ENCODE measurements at regions not wholly inside any gene's neighbourhood (a gene's known extent, or its start where the extent isn't known, plus 50 kb on each side); places are given as distances from the start of the nearest gene placed in this dataset.

GRCh38 chr11:90818196-90818745 is 595.4 kb upstream of the CHORDC1 start:
- Histone ChIP-seq H3K9me3 (replicated peaks in 1 of 2; ENCODE audit: control insufficient read depth in 2 of 2, insufficient read depth in 1 of 2, low read depth in 1 of 2, low read length in 2 of 2) (no peaks in the 10 kb centered on the region), H2AK5ac (ENCODE audit: low read depth, low read length) (no peak overlapping the region), H3K79me1 (ENCODE audit: low read depth, low read length) (no peaks in the 10 kb centered on the region), H2AFZ (ENCODE audit: low read length) (no peak overlapping the region), H4K91ac (ENCODE audit: low read depth, low read length, poor library complexity) (no peak overlapping the region), H3K27me3 (ENCODE audit: control insufficient read depth in 3 of 3, insufficient read depth in 3 of 3, low read depth in 1 of 3, low read length in 3 of 3) (no peaks in the 10 kb centered on the region), H2BK5ac (ENCODE audit: low read length) (no peak overlapping the region), H2BK120ac (ENCODE audit: low read depth, low read length) (no peak overlapping the region), H3K9ac (ENCODE audit: low read depth, low read length, poor library complexity) (no peak overlapping the region), H3K14ac (ENCODE audit: low read length) (no peak overlapping the region), H3K4ac (ENCODE audit: low read length) (no peak overlapping the region), H3K4me3 (ENCODE audit: low read length in 2 of 2) (no peak overlapping the region), H4K8ac (ENCODE audit: low read depth, low read length) (no peak overlapping the region), H2BK12ac (ENCODE audit: low read length) (no peak overlapping the region), H2BK15ac (ENCODE audit: low read length) (no peak overlapping the region), H3K4me2 (ENCODE audit: insufficient read depth, low read length, poor library complexity, severe bottlenecking) (no peak overlapping the region), H3K36me3 (replicated peaks in 1 of 2; ENCODE audit: control insufficient read depth in 2 of 2, insufficient read depth in 2 of 2, low read length in 2 of 2) (no peaks in the 10 kb centered on the region), H3K4me1 (ENCODE audit: control insufficient read depth in 2 of 2, insufficient read depth in 1 of 2, low read depth in 1 of 2, low read length in 2 of 2) (no peaks in the 10 kb centered on the region), H3K23ac (ENCODE audit: low read depth, low read length, poor library complexity) (no peak overlapping the region), H3K27ac (replicated peaks; ENCODE audit: low read length) (no peak overlapping the region), H3K18ac (ENCODE audit: low read length) (no peak overlapping the region)
- DNase-seq (ENCODE audit: low spot score): no peak
- no CpG with 5 or more reads among the region's 1 CpG for WGBS, 2 donors (ENCODE audit: extremely low coverage in 2 of 2, insufficient read length in 2 of 2, insufficient replicate concordance in 1 of 2)

GRCh38 chr11:90809581-90809980 is 586.7 kb upstream of the CHORDC1 start:
- H3K4me3 ChIP-seq (ENCODE audit: low read length in 2 of 2): no peak overlapping the region
- no CpG with 5 or more reads among the region's 5 CpGs for WGBS, 2 donors (ENCODE audit: extremely low coverage in 2 of 2, insufficient read length in 2 of 2, insufficient replicate concordance in 1 of 2)
- H2BK120ac ChIP-seq (ENCODE audit: low read depth, low read length): no peak overlapping the region
- H3K4me2 ChIP-seq (ENCODE audit: insufficient read depth, low read length, poor library complexity, severe bottlenecking): no peak overlapping the region
- no peak overlapping the region for H2BK5ac ChIP-seq (ENCODE audit: low read length)
- H3K14ac ChIP-seq (ENCODE audit: low read length): no peak overlapping the region
- no peak for DNase-seq (ENCODE audit: low spot score)
- no peak overlapping the region for H3K23ac ChIP-seq (ENCODE audit: low read depth, low read length, poor library complexity)
- H2BK12ac ChIP-seq (ENCODE audit: low read length): no peak overlapping the region
- H3K4me1 ChIP-seq (ENCODE audit: control insufficient read depth in 2 of 2, insufficient read depth in 1 of 2, low read depth in 1 of 2, low read length in 2 of 2): no peaks in the 10 kb centered on the region
- no peak overlapping the region for H3K9ac ChIP-seq (ENCODE audit: low read depth, low read length, poor library complexity)
- H4K91ac ChIP-seq (ENCODE audit: low read depth, low read length, poor library complexity): no peak overlapping the region
- H3K36me3 ChIP-seq (replicated peaks in 1 of 2; ENCODE audit: control insufficient read depth in 2 of 2, insufficient read depth in 2 of 2, low read length in 2 of 2): no peaks in the 10 kb centered on the region
- H3K27me3 ChIP-seq (ENCODE audit: control insufficient read depth in 3 of 3, insufficient read depth in 3 of 3, low read depth in 1 of 3, low read length in 3 of 3): no peaks in the 10 kb centered on the region
- H3K79me1 ChIP-seq (ENCODE audit: low read depth, low read length): no peaks in the 10 kb centered on the region
- no peak overlapping the region for H2BK15ac ChIP-seq (ENCODE audit: low read length)
- no peak overlapping the region for H3K18ac ChIP-seq (ENCODE audit: low read length)
- no peak overlapping the region for H2AK5ac ChIP-seq (ENCODE audit: low read depth, low read length)
- H4K8ac ChIP-seq (ENCODE audit: low read depth, low read length): no peak overlapping the region
- H3K9me3 ChIP-seq (replicated peaks in 1 of 2; ENCODE audit: control insufficient read depth in 2 of 2, insufficient read depth in 1 of 2, low read depth in 1 of 2, low read length in 2 of 2): no peaks in the 10 kb centered on the region
- H3K4ac ChIP-seq (ENCODE audit: low read length): no peak overlapping the region
- H3K27ac ChIP-seq (replicated peaks; ENCODE audit: low read length): no peak overlapping the region
- H2AFZ ChIP-seq (ENCODE audit: low read length): no peak overlapping the region

DNA sequence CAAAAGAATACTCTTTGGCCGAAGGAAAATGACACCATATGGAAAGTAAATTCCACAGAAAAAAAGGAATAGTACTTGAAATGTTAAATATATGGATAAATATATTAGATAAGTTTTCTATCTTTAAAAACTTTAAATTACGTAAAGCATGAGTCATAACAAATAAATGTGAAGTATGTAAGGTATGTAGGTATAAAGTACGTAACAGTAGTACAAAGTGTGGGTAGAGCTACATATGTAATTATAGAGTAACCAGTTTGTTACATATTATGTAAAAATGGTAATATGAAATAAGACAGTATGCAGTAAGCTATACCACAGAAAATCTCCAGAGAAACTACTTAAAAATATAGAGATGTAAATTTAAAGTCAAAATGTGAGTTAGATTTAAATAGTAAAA is 582.3 kb upstream of the CHORDC1 start:
- no peaks in the 10 kb centered on the region for H3K4me1 ChIP-seq (ENCODE audit: control insufficient read depth in 2 of 2, insufficient read depth in 1 of 2, low read depth in 1 of 2, low read length in 2 of 2)
- no peak overlapping the region for H4K8ac ChIP-seq (ENCODE audit: low read depth, low read length)
- H3K27me3 ChIP-seq (ENCODE audit: control insufficient read depth in 3 of 3, insufficient read depth in 3 of 3, low read depth in 1 of 3, low read length in 3 of 3): no peaks in the 10 kb centered on the region
- H3K14ac ChIP-seq (ENCODE audit: low read length): no peak overlapping the region
- H3K4ac ChIP-seq (ENCODE audit: low read length): no peak overlapping the region
- no peak overlapping the region for H2BK12ac ChIP-seq (ENCODE audit: low read length)
- H4K91ac ChIP-seq (ENCODE audit: low read depth, low read length, poor library complexity): no peak overlapping the region
- no peak overlapping the region for H3K27ac ChIP-seq (replicated peaks; ENCODE audit: low read length)
- WGBS, 2 donors (ENCODE audit: extremely low coverage in 2 of 2, insufficient read length in 2 of 2, insufficient replicate concordance in 1 of 2): 100% methylated on average over 2 of the region's 3 CpGs; no CpG with 5 or more reads in 1 of the 2 donors
- no peak overlapping the region for H3K4me2 ChIP-seq (ENCODE audit: insufficient read depth, low read length, poor library complexity, severe bottlenecking)
- H3K9me3 ChIP-seq (replicated peaks in 1 of 2; ENCODE audit: control insufficient read depth in 2 of 2, insufficient read depth in 1 of 2, low read depth in 1 of 2, low read length in 2 of 2): no peaks in the 10 kb centered on the region
- H2AFZ ChIP-seq (ENCODE audit: low read length): no peak overlapping the region
- no peak overlapping the region for H2BK15ac ChIP-seq (ENCODE audit: low read length)
- H2BK120ac ChIP-seq (ENCODE audit: low read depth, low read length): no peak overlapping the region
- no peaks in the 10 kb centered on the region for H3K36me3 ChIP-seq (replicated peaks in 1 of 2; ENCODE audit: control insufficient read depth in 2 of 2, insufficient read depth in 2 of 2, low read length in 2 of 2)
- no peak overlapping the region for H3K23ac ChIP-seq (ENCODE audit: low read depth, low read length, poor library complexity)
- no peak overlapping the region for H2AK5ac ChIP-seq (ENCODE audit: low read depth, low read length)
- H3K9ac ChIP-seq (ENCODE audit: low read depth, low read length, poor library complexity): no peak overlapping the region
- H3K18ac ChIP-seq (ENCODE audit: low read length): no peak overlapping the region
- no peaks in the 10 kb centered on the region for H3K79me1 ChIP-seq (ENCODE audit: low read depth, low read length)
- no peak overlapping the region for H2BK5ac ChIP-seq (ENCODE audit: low read length)
- H3K4me3 ChIP-seq (ENCODE audit: low read length in 2 of 2): no peak overlapping the region
- DNase-seq (ENCODE audit: low spot score): no peak

GRCh38 chr11:90803831-90804230 is 581.0 kb upstream of the CHORDC1 start:
- H4K91ac ChIP-seq (ENCODE audit: low read depth, low read length, poor library complexity): no peak overlapping the region
- no CpG with 5 or more reads among the region's 7 CpGs for WGBS, 2 donors (ENCODE audit: extremely low coverage in 2 of 2, insufficient read length in 2 of 2, insufficient replicate concordance in 1 of 2)
- no peak overlapping the region for H3K4me2 ChIP-seq (ENCODE audit: insufficient read depth, low read length, poor library complexity, severe bottlenecking)
- no peaks in the 10 kb centered on the region for H3K9me3 ChIP-seq (replicated peaks in 1 of 2; ENCODE audit: control insufficient read depth in 2 of 2, insufficient read depth in 1 of 2, low read depth in 1 of 2, low read length in 2 of 2)
- no peak for DNase-seq (ENCODE audit: low spot score)
- no peak overlapping the region for H3K14ac ChIP-seq (ENCODE audit: low read length)
- no peak overlapping the region for H2BK12ac ChIP-seq (ENCODE audit: low read length)
- no peaks in the 10 kb centered on the region for H3K27me3 ChIP-seq (ENCODE audit: control insufficient read depth in 3 of 3, insufficient read depth in 3 of 3, low read depth in 1 of 3, low read length in 3 of 3)
- H3K23ac ChIP-seq (ENCODE audit: low read depth, low read length, poor library complexity): no peak overlapping the region
- no peak overlapping the region for H2BK5ac ChIP-seq (ENCODE audit: low read length)
- H3K27ac ChIP-seq (replicated peaks; ENCODE audit: low read length): no peak overlapping the region
- H3K9ac ChIP-seq (ENCODE audit: low read depth, low read length, poor library complexity): no peak overlapping the region
- no peaks in the 10 kb centered on the region for H3K79me1 ChIP-seq (ENCODE audit: low read depth, low read length)
- no peak overlapping the region for H2AFZ ChIP-seq (ENCODE audit: low read length)
- no peak overlapping the region for H2AK5ac ChIP-seq (ENCODE audit: low read depth, low read length)
- no peak overlapping the region for H3K18ac ChIP-seq (ENCODE audit: low read length)
- H3K36me3 ChIP-seq (replicated peaks in 1 of 2; ENCODE audit: control insufficient read depth in 2 of 2, insufficient read depth in 2 of 2, low read length in 2 of 2): no peaks in the 10 kb centered on the region
- no peak overlapping the region for H3K4me3 ChIP-seq (ENCODE audit: low read length in 2 of 2)
- no peak overlapping the region for H4K8ac ChIP-seq (ENCODE audit: low read depth, low read length)
- H3K4ac ChIP-seq (ENCODE audit: low read length): no peak overlapping the region
- no peak overlapping the region for H2BK120ac ChIP-seq (ENCODE audit: low read depth, low read length)
- H3K4me1 ChIP-seq (ENCODE audit: control insufficient read depth in 2 of 2, insufficient read depth in 1 of 2, low read depth in 1 of 2, low read length in 2 of 2): no peaks in the 10 kb centered on the region
- H2BK15ac ChIP-seq (ENCODE audit: low read length): no peak overlapping the region
